Naive B cell (primary cell): ENCODE measurements at regions not wholly inside any gene's neighbourhood (a gene's known extent, or its start where the extent isn't known, plus 50 kb on each side); places are given as distances from the start of the nearest gene placed in this dataset.

Source experiments
- ATAC-seq, 2 donors: fragments of 150-1000 bp; cut with Tn5 transposase; 2 replicates each; pipeline ENCODE4 v1.10.0; 2021; ENCODE audit warnings: low read depth in 2 of 2, mild to moderate bottlenecking in 2 of 2, moderate library complexity in 2 of 2
- DNase-seq: peaks from one replicate; pipeline ENCODE4 v3.0.0; 2022
- H3K27ac Mint-ChIP-seq, 6 donors: one replicate each; pipeline ENCODE4 v1.8.0; 2020 to 2022; ENCODE audit warnings: mild to moderate bottlenecking in 6 of 6, mixed read lengths in 6 of 6, moderate library complexity in 5 of 6, inconsistent platforms in 2 of 6
- H3K27me3 Mint-ChIP-seq, 3 donors: one replicate each; pipeline ENCODE4 v1.8.0; 2021 to 2022; ENCODE audit warnings: mixed read lengths in 3 of 3, mild to moderate bottlenecking in 1 of 3
- H3K36me3 Mint-ChIP-seq, 2 donors: one replicate each; pipeline ENCODE4 v1.8.0; 2020 to 2022; ENCODE audit warnings: mixed read lengths in 2 of 2, inconsistent platforms in 1 of 2, mild to moderate bottlenecking in 1 of 2
- H3K4me1 Mint-ChIP-seq, 3 donors: one replicate each; pipeline ENCODE4 v1.8.0; 2020 to 2022; ENCODE audit warnings: mixed read lengths in 3 of 3, inconsistent platforms in 1 of 3, mild to moderate bottlenecking in 1 of 3, moderate library complexity in 1 of 3
- H3K4me3 Mint-ChIP-seq, 8 donors: one replicate each; pipeline ENCODE4 v1.8.0; 2020 to 2022; ENCODE audit warnings: mild to moderate bottlenecking in 8 of 8, mixed read lengths in 8 of 8, moderate library complexity in 8 of 8, inconsistent platforms in 2 of 8
- H3K9me3 Mint-ChIP-seq, 7 donors: one replicate each; pipeline ENCODE4 v1.8.0; 2020 to 2022; ENCODE audit warnings: mixed read lengths in 7 of 7, mild to moderate bottlenecking in 5 of 7, inconsistent platforms in 2 of 7, moderate library complexity in 1 of 7

DNA sequence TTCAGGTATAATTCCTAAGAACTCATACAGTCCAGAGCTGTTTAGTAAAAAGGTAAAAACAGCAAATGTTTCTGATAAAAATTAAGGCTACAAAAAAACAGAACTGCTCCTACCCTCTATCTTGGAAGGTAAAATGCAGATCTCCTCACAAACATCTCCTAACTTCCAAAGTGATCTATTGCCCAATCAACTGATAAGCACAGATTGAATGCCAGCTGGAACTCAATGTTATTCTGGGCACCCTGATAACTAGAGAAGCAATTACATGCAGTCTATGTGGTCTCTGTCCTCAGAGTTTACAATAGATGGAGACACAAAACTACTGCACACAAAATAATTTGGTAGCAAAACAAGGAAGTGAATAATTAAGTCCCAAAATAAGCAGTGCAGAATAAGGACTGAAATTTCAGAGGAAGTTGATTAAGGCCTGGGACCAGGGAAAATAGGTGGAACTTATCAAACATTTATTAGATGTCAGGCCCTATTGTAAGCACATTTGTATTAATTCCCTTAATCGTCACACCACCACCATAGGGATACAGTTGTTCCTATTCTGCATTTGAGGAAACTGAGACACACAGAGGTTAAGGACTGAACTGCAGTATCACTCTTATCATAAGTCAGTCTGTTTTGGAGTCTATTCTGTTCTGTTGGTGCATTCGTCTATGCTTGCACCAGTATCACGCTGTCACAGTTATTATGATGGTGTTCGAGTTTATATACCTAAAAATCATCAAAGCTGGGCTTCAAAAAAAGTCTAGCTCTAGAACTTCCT, 102.2 kb upstream of the TARS1 start:
- peaks cover 0 to 7% (median 3%) of the 10 kb centered on the region in 7 donors for H3K9me3 Mint-ChIP-seq
- H3K36me3 Mint-ChIP-seq: no peaks in the 10 kb centered on the region
- H3K4me3 Mint-ChIP-seq: no peak overlapping the region
- H3K4me1 Mint-ChIP-seq: peaks cover 0 to 6% (median 6%) of the 10 kb centered on the region in 3 donors
- ATAC-seq (no peak), DNase-seq (no peak)
- H3K27ac Mint-ChIP-seq: no peak overlapping the region
- peaks cover 0 to 6% (median 0%) of the 10 kb centered on the region in 3 donors for H3K27me3 Mint-ChIP-seq

DNA sequence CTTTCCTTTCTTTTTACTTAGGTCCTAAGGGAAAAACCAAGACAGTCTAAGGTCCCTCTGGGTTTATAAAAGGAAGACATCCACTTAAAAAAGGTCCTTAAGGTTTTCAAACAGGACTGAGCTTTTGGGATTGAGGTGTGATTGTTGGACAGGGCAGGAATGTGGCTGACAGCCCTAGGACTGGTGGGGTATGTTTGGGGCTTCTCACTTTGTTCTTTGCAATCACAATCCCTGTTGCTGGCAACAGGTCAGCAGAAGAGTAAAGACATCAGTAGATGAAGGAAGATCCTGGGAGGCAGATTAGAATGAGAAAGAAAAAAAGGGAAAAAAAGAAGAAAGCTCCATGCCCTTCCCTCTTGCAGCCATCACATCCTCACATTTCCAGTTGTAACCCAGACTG, 101.4 kb upstream of the TARS1 start:
- no peak overlapping the region for H3K4me3 Mint-ChIP-seq
- peaks cover 0 to 6% (median 6%) of the 10 kb centered on the region in 3 donors for H3K4me1 Mint-ChIP-seq
- no peak for ATAC-seq
- DNase-seq: no peak
- peaks cover 0 to 7% (median 3%) of the 10 kb centered on the region in 7 donors for H3K9me3 Mint-ChIP-seq
- H3K27me3 Mint-ChIP-seq: peaks cover 0 to 6% (median 0%) of the 10 kb centered on the region in 3 donors
- H3K27ac Mint-ChIP-seq: no peak overlapping the region
- no peaks in the 10 kb centered on the region for H3K36me3 Mint-ChIP-seq

DNA sequence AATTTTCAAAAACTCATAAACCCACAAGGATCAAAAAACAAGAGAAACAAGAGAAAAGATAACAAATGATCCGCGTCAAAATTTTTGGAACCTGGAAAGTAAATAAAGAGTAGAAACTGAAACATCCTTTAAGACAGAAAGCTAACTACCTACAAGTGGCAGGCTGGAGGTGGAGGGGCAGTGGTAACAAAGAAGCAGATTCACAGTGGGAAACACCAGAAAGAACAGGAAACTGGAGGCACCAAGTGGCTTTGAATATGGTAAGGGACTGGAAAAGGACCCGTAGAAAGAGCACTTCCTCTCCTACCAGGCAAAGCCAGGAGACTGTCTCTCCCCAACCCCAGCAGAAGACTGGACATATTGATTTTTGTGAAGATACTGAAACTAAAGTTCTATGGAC, 100.6 kb upstream of the TARS1 start:
- peaks cover 0 to 7% (median 3%) of the 10 kb centered on the region in 7 donors for H3K9me3 Mint-ChIP-seq
- H3K27ac Mint-ChIP-seq: no peak overlapping the region
- H3K4me3 Mint-ChIP-seq: no peak overlapping the region
- no peaks in the 10 kb centered on the region for H3K36me3 Mint-ChIP-seq
- peaks cover 0 to 6% (median 0%) of the 10 kb centered on the region in 3 donors for H3K27me3 Mint-ChIP-seq
- ATAC-seq: no peak
- H3K4me1 Mint-ChIP-seq: peaks cover 0 to 3% (median under 1%) of the 10 kb centered on the region in 3 donors
- no peak for DNase-seq

DNA sequence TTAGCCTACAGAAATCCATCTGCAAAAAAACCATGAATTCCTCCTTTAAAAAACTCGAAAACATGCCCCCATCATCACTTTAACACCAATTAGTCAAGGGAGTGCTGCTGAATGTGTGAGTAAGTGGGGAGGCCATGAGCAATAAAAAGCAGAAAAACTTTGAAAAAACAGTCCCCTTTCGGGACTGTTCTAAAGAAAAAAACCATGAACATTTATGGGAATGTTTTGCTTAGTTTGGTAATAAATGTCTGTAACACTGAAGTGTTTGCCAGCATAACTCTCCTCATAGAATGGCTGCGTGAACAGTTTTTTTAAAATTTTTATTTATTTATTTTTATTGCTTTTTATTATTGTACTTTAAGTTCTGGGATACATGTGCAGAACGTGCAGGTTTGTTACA, 99.4 kb upstream of the TARS1 start:
- peaks cover 0 to 7% (median 3%) of the 10 kb centered on the region in 7 donors for H3K9me3 Mint-ChIP-seq
- H3K27me3 Mint-ChIP-seq: peaks cover 0 to 6% (median 0%) of the 10 kb centered on the region in 3 donors
- H3K4me1 Mint-ChIP-seq: peaks cover 0 to 3% (median 2%) of the 10 kb centered on the region in 3 donors
- no peak overlapping the region for H3K27ac Mint-ChIP-seq
- no peaks in the 10 kb centered on the region for H3K36me3 Mint-ChIP-seq
- no peak overlapping the region for H3K4me3 Mint-ChIP-seq
- DNase-seq: no peak
- ATAC-seq: no peak

DNA sequence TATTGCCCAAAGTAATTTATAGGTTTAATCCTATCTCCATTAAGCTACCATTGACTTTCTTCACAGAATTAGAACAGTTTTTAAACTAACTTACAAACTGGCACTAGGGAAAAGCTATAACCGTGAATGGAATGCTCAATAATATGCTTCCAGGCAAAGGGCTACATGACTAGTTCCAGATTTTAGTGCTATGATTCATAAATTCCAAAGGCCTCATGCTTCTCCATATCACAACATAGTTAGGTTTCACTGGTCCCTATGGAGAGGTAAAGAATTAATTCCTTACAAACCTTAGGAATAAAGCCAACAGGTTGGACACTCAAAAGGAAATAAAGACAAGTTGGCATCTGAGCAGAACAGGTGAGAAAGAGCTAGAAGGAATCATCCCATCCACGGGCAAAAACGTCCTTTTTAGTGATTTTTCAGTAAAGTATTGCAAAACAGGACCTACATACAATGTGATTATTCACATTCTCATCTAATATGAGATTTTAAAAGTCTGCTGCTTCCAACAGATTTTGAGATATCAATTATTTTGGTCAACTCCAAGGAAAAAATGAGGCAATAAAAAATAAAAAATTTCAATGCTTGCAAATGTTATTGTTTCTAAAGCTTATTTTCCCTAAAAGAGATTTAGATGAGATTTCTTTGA, 97.0 kb upstream of the TARS1 start:
- Mint-ChIP-seq H3K4me3 (no peak overlapping the region), H3K27ac (no peak overlapping the region), H3K4me1 (peaks cover 0 to 2% (median 0%) of the 10 kb centered on the region in 3 donors), H3K36me3 (no peaks in the 10 kb centered on the region), H3K9me3 (peaks cover 0 to 7% (median 3%) of the 10 kb centered on the region in 7 donors), H3K27me3 (peaks cover 0 to 6% (median 0%) of the 10 kb centered on the region in 3 donors)
- ATAC-seq: no peak
- no peak for DNase-seq

DNA sequence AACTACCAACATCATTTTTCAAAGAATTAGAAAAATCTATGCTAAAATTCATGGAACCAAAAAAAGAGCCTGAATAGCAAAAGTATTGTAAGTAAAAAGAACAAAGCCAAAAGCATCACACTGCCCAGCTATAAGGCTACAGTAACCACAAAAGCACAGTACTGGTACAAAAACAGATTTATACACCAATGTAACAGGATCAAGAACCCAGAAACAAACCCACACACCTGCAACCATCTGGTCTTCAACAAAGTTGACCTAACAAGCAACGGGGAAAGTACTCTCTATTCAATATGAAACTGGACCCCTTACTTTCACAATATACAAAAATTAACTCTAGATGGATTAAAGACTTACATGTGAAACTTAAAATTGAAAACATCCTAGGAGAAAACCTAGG, 94.2 kb upstream of the TARS1 start:
- Mint-ChIP-seq H3K9me3 (peaks cover 0 to 13% (median 6%) of the 10 kb centered on the region in 7 donors), H3K27me3 (no peaks in the 10 kb centered on the region), H3K4me3 (no peak overlapping the region), H3K36me3 (no peaks in the 10 kb centered on the region), H3K4me1 (peaks cover 0 to 5% (median 2%) of the 10 kb centered on the region in 3 donors), H3K27ac (no peak overlapping the region)
- DNase-seq: no peak
- ATAC-seq: no peak

DNA sequence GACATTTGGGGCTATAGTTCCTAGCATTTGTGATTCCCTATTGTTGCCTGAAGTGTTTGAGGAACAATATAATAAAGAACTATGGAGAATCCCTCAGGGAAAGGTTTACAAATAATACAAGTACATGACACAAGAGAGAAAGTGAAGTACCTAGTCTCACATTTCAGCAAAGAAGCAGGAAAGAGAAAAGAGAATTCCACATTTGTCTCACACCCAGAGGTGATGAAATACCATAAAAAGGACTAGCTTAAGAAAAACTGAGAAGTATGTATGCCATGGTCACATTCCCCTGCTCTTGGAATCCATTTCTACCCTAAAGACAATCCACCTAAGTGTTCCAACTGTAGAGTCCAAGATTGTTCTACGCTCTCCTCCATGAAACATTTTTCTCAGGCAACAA, 79.0 kb upstream of the TARS1 start:
- Mint-ChIP-seq H3K9me3 (peaks cover 0 to 23% (median 10%) of the 10 kb centered on the region in 7 donors), H3K4me3 (no peak overlapping the region), H3K4me1 (peaks cover 14 to 31% (median 16%) of the 10 kb centered on the region in 3 donors), H3K27me3 (no peaks in the 10 kb centered on the region), H3K27ac (peak overlapping the region in 1 of 6 donors; percentile 27), H3K36me3 (peaks cover 7 to 15% of the 10 kb centered on the region in 2 donors)
- no peak for DNase-seq
- no peak for ATAC-seq

DNA sequence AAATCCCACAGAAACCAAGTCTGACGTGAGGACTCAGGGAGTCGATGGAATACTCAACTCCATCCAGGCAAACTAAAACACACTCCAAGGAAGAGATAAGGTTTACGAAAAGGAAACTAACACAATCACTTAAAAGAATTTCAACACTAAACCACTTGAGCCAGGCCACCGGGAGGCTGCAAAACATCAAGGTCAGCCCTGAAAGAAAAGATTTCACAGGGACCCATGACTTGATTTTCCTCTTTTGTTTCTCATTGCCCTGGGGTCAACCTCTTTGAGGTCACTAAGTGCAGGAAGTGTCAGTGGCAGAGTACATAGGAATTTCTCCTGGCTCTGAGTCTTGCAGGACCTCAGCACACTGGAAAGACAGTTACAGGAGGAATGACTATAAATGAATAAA, 77.8 kb upstream of the TARS1 start:
- no peak for DNase-seq
- Mint-ChIP-seq H3K36me3 (peaks cover 7 to 15% of the 10 kb centered on the region in 2 donors), H3K9me3 (peaks cover 0 to 23% (median 10%) of the 10 kb centered on the region in 7 donors), H3K27me3 (no peaks in the 10 kb centered on the region), H3K4me3 (peak overlapping the region in 1 of 8 donors; percentile 13), H3K4me1 (peaks cover 14 to 32% (median 16%) of the 10 kb centered on the region in 3 donors), H3K27ac (peak overlapping the region in 3 of 6 donors; percentile 7 to 36 (median 17))
- no peak for ATAC-seq

DNA sequence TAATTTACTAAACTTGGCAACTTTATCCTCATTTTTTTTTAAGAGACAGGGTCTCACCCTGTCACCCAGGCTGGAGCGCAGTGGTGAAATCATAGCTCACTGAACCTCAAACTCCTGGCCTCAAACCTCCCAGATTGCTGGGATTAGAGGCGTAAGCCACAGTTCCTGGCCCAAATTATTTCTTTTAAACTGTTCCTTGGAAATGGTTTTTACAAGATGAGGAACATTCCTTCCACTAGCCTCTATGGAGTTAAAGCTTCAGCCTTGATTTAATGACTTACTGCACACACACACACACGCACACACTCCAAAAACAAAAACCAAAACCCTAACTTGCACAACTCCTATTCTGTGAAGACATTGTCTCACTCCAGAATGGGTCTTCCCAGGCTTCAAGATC, 77.2 kb upstream of the TARS1 start:
- H3K27me3 Mint-ChIP-seq: no peaks in the 10 kb centered on the region
- peaks cover 7 to 15% of the 10 kb centered on the region in 2 donors for H3K36me3 Mint-ChIP-seq
- no peak for ATAC-seq
- peaks cover 14 to 32% (median 16%) of the 10 kb centered on the region in 3 donors for H3K4me1 Mint-ChIP-seq
- peak overlapping the region in 4 of 8 donors; percentile 58 to 72 (median 60) for H3K4me3 Mint-ChIP-seq
- peaks cover 0 to 22% (median 10%) of the 10 kb centered on the region in 7 donors for H3K9me3 Mint-ChIP-seq
- no peak for DNase-seq
- peak overlapping the region in 4 of 6 donors; percentile 5 to 94 (median 73) for H3K27ac Mint-ChIP-seq

DNA sequence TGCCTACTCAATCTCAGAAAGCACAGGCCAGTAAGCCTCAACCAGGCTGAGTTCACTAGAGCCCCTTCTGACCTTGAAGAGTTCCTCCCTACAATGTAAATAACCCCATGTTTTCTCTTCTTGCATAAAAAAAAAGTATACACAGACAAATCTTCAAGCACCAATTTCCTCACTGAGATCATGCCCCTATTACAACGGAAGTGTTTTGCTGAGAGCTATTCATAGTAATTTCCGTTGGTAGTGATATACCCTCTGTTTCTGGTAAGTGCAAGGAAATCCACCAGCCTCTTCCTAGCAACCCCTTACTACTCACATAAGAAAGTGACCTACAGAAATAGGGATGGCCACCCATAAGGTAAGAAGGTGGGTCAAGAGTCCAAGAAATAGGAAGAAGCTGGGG, 76.4 kb upstream of the TARS1 start:
- Mint-ChIP-seq H3K36me3 (peaks cover 7 to 15% of the 10 kb centered on the region in 2 donors), H3K4me3 (peak overlapping the region; percentile 17 to 84 (median 58)), H3K27me3 (no peaks in the 10 kb centered on the region), H3K9me3 (peaks cover 0 to 16% (median 6%) of the 10 kb centered on the region in 7 donors), H3K4me1 (peaks cover 14 to 32% (median 16%) of the 10 kb centered on the region in 3 donors), H3K27ac (peak overlapping the region; percentile 5 to 93 (median 73))
- peak; percentile 8 for DNase-seq
- peak; percentile 38 to 63 for ATAC-seq

DNA sequence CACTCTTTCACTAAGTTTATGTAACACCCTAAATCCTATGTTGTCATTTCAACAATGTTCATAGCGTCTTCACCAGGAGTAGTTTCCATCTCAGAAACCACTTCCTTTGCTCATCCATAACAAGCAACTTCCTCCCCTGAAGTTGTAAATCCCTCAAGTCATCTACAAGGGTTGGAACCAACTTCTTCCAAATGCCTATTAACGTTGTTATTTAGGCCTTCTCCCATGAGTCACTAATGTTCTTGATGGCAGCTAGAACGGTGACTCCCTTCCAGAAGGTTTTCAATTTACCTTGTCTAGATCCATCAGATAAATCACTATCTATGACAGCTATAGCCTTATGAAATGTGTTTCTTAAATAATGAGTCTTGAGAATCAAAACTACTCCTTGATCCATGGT, 73.3 kb upstream of the TARS1 start:
- no peak for ATAC-seq
- Mint-ChIP-seq H3K9me3 (peaks cover 0 to 4% (median 0%) of the 10 kb centered on the region in 7 donors), H3K36me3 (no peaks in the 10 kb centered on the region)

DNA sequence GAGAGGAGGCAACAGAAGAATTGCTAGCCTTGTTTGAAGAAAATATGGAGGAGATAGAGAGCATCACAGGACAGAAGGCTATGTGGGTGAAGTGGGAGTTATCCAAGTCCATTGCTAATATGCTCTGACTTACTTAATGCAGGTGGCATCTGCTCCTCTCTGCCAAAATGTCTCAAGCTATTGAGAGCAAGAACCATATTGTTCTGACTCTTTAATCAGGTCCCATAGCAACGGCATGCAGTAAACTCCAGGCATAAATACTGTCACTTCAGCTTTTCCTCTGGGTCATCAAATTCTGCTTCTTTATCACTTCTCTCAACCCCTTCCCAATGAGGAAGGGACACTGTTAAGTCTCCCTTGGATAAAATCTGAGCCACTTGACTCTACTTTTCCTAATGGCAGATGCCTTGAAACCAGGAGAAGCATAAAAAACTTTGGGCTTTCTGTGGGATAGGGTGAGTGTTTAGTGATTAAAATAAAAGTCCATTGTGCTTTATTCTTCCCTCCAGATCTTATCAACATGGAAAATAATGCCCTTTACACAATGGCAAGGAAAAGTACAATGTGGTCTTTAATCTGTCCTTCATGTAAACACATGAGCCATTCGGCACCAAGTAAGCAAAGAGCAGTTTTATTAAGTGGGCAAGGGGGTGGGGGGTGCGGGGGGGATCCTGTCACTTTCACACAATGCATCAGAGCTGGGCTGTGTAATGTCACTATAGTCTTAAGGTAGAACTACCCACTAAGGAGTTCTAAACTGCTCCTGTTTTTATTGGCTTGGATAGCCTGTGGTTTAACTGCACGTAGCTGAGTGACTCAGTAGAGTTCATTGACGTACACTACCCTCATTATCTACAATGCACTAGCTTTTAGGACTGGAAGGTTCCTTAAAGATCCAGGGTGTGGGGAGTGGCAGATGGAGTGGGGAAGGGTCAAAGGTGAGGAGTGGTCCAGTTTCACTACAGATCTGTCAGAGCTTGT, 71.0 kb upstream of the TARS1 start:
- Mint-ChIP-seq H3K4me3 (no peak overlapping the region), H3K9me3 (peaks cover 0 to 4% (median 0%) of the 10 kb centered on the region in 7 donors), H3K27ac (peak overlapping the region in 1 of 6 donors; percentile 35), H3K4me1 (peaks cover 2 to 15% (median 8%) of the 10 kb centered on the region in 3 donors), H3K36me3 (no peaks in the 10 kb centered on the region), H3K27me3 (no peaks in the 10 kb centered on the region)
- no peak for ATAC-seq
- DNase-seq: no peak

More for the DNA sequence above, 73.3 kb upstream of the TARS1 start:
- peak overlapping the region in 1 of 6 donors; percentile 60 for H3K27ac Mint-ChIP-seq
- H3K4me1 Mint-ChIP-seq: peaks cover 16 to 31% (median 18%) of the 10 kb centered on the region in 3 donors
- no peak for DNase-seq
- H3K27me3 Mint-ChIP-seq: no peaks in the 10 kb centered on the region
- H3K4me3 Mint-ChIP-seq: no peak overlapping the region

DNA sequence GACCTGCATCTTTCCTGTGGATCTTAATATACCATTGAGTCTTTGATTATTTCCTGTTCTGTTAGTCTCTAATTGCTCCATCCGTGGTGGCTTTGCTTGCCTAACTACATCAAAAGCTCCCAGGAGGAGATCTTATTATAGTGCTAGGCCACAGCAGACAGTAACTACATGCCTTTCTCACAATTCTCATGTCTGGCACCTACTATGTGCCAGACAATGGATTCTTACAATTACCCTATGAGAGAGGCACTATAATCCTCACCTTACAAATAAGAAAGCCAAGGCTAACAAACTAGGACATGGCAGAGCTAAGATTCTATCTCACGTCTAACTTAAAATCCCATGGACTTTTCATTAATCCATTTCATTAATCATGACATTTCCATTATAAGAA, 70.3 kb upstream of the TARS1 start:
- H3K4me1 Mint-ChIP-seq: peaks cover 0 to 9% (median 8%) of the 10 kb centered on the region in 3 donors
- no peak for ATAC-seq

More for the DNA sequence above, 70.3 kb upstream of the TARS1 start:
- no peaks in the 10 kb centered on the region for H3K27me3 Mint-ChIP-seq
- H3K4me3 Mint-ChIP-seq: no peak overlapping the region
- no peak for DNase-seq
- peaks cover 0 to 4% (median 0%) of the 10 kb centered on the region in 7 donors for H3K9me3 Mint-ChIP-seq
- H3K27ac Mint-ChIP-seq: peak overlapping the region in 1 of 6 donors; percentile 35
- H3K36me3 Mint-ChIP-seq: no peaks in the 10 kb centered on the region
